OCI-LY3 (cell line): ENCODE measurements at regions not wholly inside any gene's neighbourhood (a gene's known extent, or its start where the extent isn't known, plus 50 kb on each side); places are given as distances from the start of the nearest gene placed in this dataset.

Source experiments
- H2AFZ ChIP-seq: fragments of 200-600, 300-600 bp; shearing (Covaris generic); 2 replicates; pipeline ENCODE4 v1.6.0; 2014; ENCODE audit warnings: antibody characterized with exemption, low read depth, low read length
- H3K27ac ChIP-seq: fragments of 200-600, 300-600 bp; sonication (generic); 2 replicates; pipeline ENCODE4 v1.5.1; 2014; ENCODE audit warnings: mild to moderate bottlenecking, low read length, moderate library complexity, mixed read lengths
- H3K27me3 ChIP-seq: fragments of 200-600, 300-600 bp; sonication (generic); 2 replicates; pipeline ENCODE4 v1.6.1; 2014; ENCODE audit warnings: low read depth, low read length, mixed read lengths
- H3K36me3 ChIP-seq: fragments of 200-600, 300-600 bp; sonication (generic); replicated peaks from 2 replicates; pipeline ENCODE3; 2014; ENCODE audit warnings: low read depth, low read length, mixed read lengths
- H3K4me1 ChIP-seq: fragments of 300-600, 200-600 bp; sonication (generic); 2 replicates; pipeline ENCODE4 v1.6.1; 2014; ENCODE audit warnings: low read length, mixed read lengths
- H3K4me2 ChIP-seq: fragments of 200-600, 300-600 bp; sonication (generic); 2 replicates; pipeline ENCODE4 v1.6.1; 2014; ENCODE audit warnings: low read length, mixed read lengths
- H3K4me3 ChIP-seq: fragments of 300-600, 200-600 bp; sonication (generic); 2 replicates; pipeline ENCODE4 v1.5.1; 2014; ENCODE audit warnings: antibody characterized with exemption, mild to moderate bottlenecking, low read length, moderate library complexity
- H3K79me2 ChIP-seq: fragments of 300-600, 200-600 bp; shearing (Covaris generic); 2 replicates; pipeline ENCODE4 v1.6.1; 2014; ENCODE audit warnings: mild to moderate bottlenecking, low read length, mixed read lengths
- H3K9ac ChIP-seq: fragments of 300-600, 200-600 bp; shearing (Covaris generic); 2 replicates; pipeline ENCODE4 v1.6.0; 2014; ENCODE audit warnings: mild to moderate bottlenecking, low read length, moderate library complexity
- H3K9me3 ChIP-seq: fragments of 200-600, 300-600 bp; shearing (Covaris generic); 2 replicates; pipeline ENCODE4 v1.6.1; 2014; ENCODE audit warnings: low read length, mixed read lengths; ENCODE audit not compliant: insufficient read depth
- H4K20me1 ChIP-seq: fragments of 200-600, 300-600 bp; sonication (generic); 2 replicates; pipeline ENCODE4 v1.6.1; 2016; ENCODE audit warnings: low read length, mixed read lengths; ENCODE audit not compliant: insufficient read depth
- EZH2phosphoT487 ChIP-seq: fragments of 200-600 bp; shearing (Covaris generic); IDR thresholded peaks from 2 replicates; pipeline ENCODE4 v1.6.1; 2018; ENCODE audit warnings: antibody characterized with exemption, mixed run types, low read depth
- TF ChIP-seq, protein P1 (sequence below): fragments of 200-600, 300-600 bp; sonication (generic); IDR thresholded peaks from 2 replicates; pipeline ENCODE4 v1.5.1; 2014; ENCODE audit warnings: antibody characterized with exemption, low read length, low read depth

DNA sequence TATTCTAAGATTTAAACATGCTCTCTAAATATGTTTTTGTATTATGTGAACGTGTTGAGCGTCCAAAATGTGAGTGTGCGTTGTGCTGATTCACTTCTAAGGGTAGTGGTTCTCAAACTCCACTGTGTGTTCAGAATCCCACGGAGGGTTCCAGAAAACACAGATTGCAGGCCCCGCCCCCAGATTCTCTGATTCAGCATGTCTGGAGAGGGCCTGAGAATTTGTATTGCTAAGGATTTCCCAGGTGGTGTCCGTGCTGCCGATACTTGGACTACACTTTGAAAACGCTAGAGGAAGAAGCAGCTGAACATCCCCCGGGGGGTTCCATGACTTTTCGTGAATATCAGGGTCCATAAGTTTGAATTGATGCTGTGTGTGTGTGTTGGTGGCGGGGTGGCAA is 1043.2 kb upstream of the WWC1 start:
- H4K20me1 ChIP-seq: no peaks in the 10 kb centered on the region
- H3K27me3 ChIP-seq: no peaks in the 10 kb centered on the region
- no peaks in the 10 kb centered on the region for H3K36me3 ChIP-seq
- no peak overlapping the region for H3K27ac ChIP-seq
- H2AFZ ChIP-seq: no peak overlapping the region
- TF ChIP-seq, protein P1, sequence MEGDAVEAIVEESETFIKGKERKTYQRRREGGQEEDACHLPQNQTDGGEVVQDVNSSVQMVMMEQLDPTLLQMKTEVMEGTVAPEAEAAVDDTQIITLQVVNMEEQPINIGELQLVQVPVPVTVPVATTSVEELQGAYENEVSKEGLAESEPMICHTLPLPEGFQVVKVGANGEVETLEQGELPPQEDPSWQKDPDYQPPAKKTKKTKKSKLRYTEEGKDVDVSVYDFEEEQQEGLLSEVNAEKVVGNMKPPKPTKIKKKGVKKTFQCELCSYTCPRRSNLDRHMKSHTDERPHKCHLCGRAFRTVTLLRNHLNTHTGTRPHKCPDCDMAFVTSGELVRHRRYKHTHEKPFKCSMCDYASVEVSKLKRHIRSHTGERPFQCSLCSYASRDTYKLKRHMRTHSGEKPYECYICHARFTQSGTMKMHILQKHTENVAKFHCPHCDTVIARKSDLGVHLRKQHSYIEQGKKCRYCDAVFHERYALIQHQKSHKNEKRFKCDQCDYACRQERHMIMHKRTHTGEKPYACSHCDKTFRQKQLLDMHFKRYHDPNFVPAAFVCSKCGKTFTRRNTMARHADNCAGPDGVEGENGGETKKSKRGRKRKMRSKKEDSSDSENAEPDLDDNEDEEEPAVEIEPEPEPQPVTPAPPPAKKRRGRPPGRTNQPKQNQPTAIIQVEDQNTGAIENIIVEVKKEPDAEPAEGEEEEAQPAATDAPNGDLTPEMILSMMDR: no peak
- no peaks in the 10 kb centered on the region for H3K4me1 ChIP-seq
- H3K79me2 ChIP-seq: no peaks in the 10 kb centered on the region
- H3K4me2 ChIP-seq: no peak overlapping the region
- H3K4me3 ChIP-seq: no peak overlapping the region
- H3K9ac ChIP-seq: no peak overlapping the region
- no peaks in the 10 kb centered on the region for H3K9me3 ChIP-seq

DNA sequence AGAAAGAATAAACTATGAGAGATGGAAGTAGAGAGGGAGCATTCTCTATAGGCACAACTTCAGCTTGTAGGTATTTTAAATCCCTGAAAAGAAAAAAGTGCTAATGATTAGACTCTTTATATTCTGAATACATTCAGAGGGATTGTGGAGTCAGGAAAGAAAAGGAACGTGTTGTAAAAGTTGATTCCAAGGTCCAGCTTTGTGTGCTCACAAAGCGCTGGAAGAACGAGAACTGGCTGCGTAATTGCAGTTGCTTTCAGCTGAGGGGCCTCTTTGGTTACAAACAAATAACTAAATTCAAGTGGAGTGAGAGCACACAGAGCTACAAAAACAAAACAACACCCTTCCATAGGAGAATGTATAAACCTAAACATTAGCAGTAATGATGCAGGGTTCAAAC is 1040.4 kb upstream of the WWC1 start:
- Histone ChIP-seq H3K27ac (no peak overlapping the region), H3K4me3 (no peak overlapping the region), H3K79me2 (no peaks in the 10 kb centered on the region), H3K36me3 (no peaks in the 10 kb centered on the region), H3K27me3 (no peaks in the 10 kb centered on the region), H4K20me1 (no peaks in the 10 kb centered on the region), H2AFZ (no peak overlapping the region), H3K4me1 (no peaks in the 10 kb centered on the region), H3K9ac (no peak overlapping the region), H3K4me2 (no peak overlapping the region), H3K9me3 (no peaks in the 10 kb centered on the region)
- TF ChIP-seq, protein P1: no peak
- no peak for TF ChIP-seq EZH2phosphoT487

DNA sequence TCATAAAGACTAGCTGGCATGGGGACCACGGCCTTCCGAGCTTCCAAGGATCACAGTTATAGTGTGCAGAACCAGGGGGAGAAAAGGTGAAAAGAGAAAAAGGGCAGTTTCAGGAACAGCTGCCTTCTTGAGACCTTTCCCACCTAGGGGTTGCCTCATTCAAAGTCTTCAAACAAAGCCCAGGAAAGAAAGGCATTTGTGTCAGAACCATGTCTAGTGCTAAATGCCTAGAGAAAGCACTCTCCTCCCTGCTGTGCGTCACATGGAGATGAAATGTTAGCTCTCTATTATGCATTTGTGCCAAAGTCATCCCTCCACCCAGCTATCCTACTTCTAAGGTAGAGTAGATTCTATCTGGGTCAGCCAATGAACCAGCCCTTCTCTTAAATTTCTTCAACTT is 1037.3 kb upstream of the WWC1 start:
- H4K20me1 ChIP-seq: no peaks in the 10 kb centered on the region
- TF ChIP-seq, protein P1: no peak
- no peak for TF ChIP-seq EZH2phosphoT487
- no peaks in the 10 kb centered on the region for H3K36me3 ChIP-seq
- no peak overlapping the region for H3K4me3 ChIP-seq
- no peaks in the 10 kb centered on the region for H3K27me3 ChIP-seq
- H3K9me3 ChIP-seq: no peaks in the 10 kb centered on the region
- H3K79me2 ChIP-seq: no peaks in the 10 kb centered on the region
- no peak overlapping the region for H2AFZ ChIP-seq
- no peaks in the 10 kb centered on the region for H3K4me1 ChIP-seq
- H3K4me2 ChIP-seq: no peak overlapping the region
- no peak overlapping the region for H3K27ac ChIP-seq
- H3K9ac ChIP-seq: no peak overlapping the region

DNA sequence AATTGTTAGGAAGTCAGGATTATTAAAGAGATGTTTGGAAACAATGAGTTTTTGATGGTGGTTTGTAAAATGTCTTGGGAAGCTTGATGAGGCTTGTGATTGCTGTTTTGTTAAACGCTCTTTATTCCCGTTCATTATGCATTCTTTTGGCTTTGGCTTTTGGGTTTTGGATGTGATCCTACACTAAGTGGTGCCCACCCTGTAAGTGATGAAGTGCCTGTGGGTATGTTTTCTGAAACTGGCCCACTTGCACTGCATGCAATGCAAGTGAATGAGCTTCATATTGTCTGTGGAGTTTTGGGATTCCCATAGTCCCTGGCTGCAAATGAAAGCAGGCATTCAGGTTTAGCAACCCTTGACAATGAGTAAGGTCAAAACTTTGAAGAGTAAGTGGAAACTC is 1035.5 kb upstream of the WWC1 start:
- TF ChIP-seq, protein P1: no peak
- TF ChIP-seq EZH2phosphoT487: no peak
- H3K4me1 ChIP-seq: no peaks in the 10 kb centered on the region
- H3K27ac ChIP-seq: no peak overlapping the region
- H2AFZ ChIP-seq: no peak overlapping the region
- H3K4me2 ChIP-seq: no peak overlapping the region
- no peaks in the 10 kb centered on the region for H3K27me3 ChIP-seq
- no peak overlapping the region for H3K4me3 ChIP-seq
- no peaks in the 10 kb centered on the region for H3K9me3 ChIP-seq
- no peak overlapping the region for H3K9ac ChIP-seq
- no peaks in the 10 kb centered on the region for H3K79me2 ChIP-seq
- H4K20me1 ChIP-seq: no peaks in the 10 kb centered on the region
- no peaks in the 10 kb centered on the region for H3K36me3 ChIP-seq
